Peyer's patch (tissue), 4 donors: ENCODE measurements at regions not wholly inside any gene's neighbourhood (a gene's known extent, or its start where the extent isn't known, plus 50 kb on each side); places are given as distances from the start of the nearest gene placed in this dataset.

Experiments
- DNase-seq, 3 donors: peaks; one replicate each; pipeline ENCODE4 v3.0.0-alpha.2; 2017 to 2019
- H3K27ac ChIP-seq, 4 donors: fragments of 200-600 bp; sonication (generic); one replicate each; pipeline ENCODE4 v1.5.1; 2016 to 2019
- H3K27me3 ChIP-seq, 2 donors: fragments of 200-600 bp; sonication (generic); one replicate each; pipeline ENCODE4 v1.5.1; 2019
- H3K36me3 ChIP-seq, 3 donors: fragments of 200-600 bp; sonication (generic); one replicate each; pipeline ENCODE4 v1.5.1; 2016 to 2019
- H3K4me1 ChIP-seq, 4 donors: fragments of 200-600 bp; sonication (generic); one replicate each; pipeline ENCODE4 v1.5.1; 2016 to 2019
- H3K4me3 ChIP-seq, 4 donors: fragments of 200-600 bp; sonication (generic); 1 replicate in 3 of 4; 2 replicates in 1 of 4; pipeline ENCODE4 v1.5.1; 2016 to 2019; ENCODE audit warnings: mild to moderate bottlenecking in 1 of 4
- H3K9me3 ChIP-seq, 4 donors: fragments of 200-600 bp; sonication (generic); one replicate each; pipeline ENCODE4 v1.5.1; 2016 to 2019; ENCODE audit warnings: mild to moderate bottlenecking in 1 of 4
- CTCF ChIP-seq, 6 experiments: fragments of 450-650 bp in 4 of 6; fragments of 200-600 bp in 2 of 6; sonication (generic) in 1 of 6; IDR thresholded peaks; one replicate each; pipeline ENCODE4 v1.5.1; 2017 to 2019; ENCODE audit warnings: antibody characterized with exemption in 6 of 6, mild to moderate bottlenecking in 3 of 6, moderate library complexity in 1 of 6
- POLR2A ChIP-seq, 2 donors: fragments of 450-650 bp; IDR thresholded peaks; one replicate each; pipeline ENCODE4 v1.5.1; 2017; ENCODE audit warnings: antibody characterized with exemption in 2 of 2, mild to moderate bottlenecking in 2 of 2, moderate library complexity in 2 of 2

- Histone ChIP-seq H3K36me3 (no peaks in the 10 kb centered on the region), H3K9me3 (no peaks in the 10 kb centered on the region), H3K27me3 (no peaks in the 10 kb centered on the region), H3K27ac (no peak overlapping the region), H3K4me1 (no peaks in the 10 kb centered on the region), H3K4me3 (no peak overlapping the region)
- DNase-seq: no peak
- TF ChIP-seq POLR2A (IDR thresholded peaks at IDR 0.05) (no peak), CTCF (IDR thresholded peaks at IDR 0.05) (no peak)
Observed at GRCh38 chr10:52659085-52659484, 113.5 kb downstream of the MBL2 start.

DNA sequence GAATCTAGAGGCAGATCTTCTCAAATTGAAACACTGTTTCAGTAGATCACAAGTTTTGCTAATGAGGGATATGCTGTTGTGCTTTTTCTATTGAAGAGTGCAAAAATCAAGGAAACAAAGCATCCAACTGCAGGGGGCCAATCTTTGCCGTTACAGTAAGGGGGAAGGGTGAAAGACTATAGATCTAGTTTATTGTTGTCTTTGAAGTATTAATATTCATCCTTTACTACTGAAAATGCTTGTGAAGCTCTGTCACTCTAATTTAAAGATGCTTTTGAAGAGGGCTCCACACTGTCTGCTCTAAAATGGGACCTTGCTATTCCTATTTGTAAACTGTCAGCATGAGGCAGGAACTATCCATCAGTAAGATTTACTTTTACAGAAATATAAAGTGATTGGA, 110.3 kb downstream of the MBL2 start:
- no peak for TF ChIP-seq POLR2A (IDR thresholded peaks at IDR 0.05)
- TF ChIP-seq CTCF (IDR thresholded peaks at IDR 0.05): no peak
- Histone ChIP-seq H3K4me1 (no peaks in the 10 kb centered on the region), H3K36me3 (no peaks in the 10 kb centered on the region), H3K27ac (no peak overlapping the region), H3K9me3 (no peaks in the 10 kb centered on the region), H3K27me3 (no peaks in the 10 kb centered on the region), H3K4me3 (no peak overlapping the region)
- no peak for DNase-seq

DNA sequence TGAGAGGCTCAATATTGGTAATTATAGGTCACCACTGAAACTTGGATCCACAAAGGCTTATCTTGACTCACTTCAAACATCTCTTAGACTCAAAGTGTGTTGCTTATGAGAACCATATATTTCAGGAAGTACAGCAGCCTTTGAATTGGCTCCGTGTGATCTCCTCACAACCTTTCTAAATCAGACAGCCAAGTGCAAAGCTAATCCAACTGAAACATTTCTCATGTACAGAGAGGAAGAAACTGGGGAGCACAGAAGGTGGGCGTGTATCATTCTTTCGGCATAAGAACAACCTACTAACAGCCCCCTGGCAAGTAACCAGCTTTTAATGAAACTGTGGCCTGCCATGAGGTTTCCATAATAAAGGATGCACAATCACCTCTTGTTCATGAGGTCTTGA, 109.4 kb downstream of the MBL2 start:
- Histone ChIP-seq H3K27ac (no peak overlapping the region), H3K4me1 (no peaks in the 10 kb centered on the region), H3K9me3 (no peaks in the 10 kb centered on the region), H3K36me3 (no peaks in the 10 kb centered on the region), H3K4me3 (no peak overlapping the region), H3K27me3 (no peaks in the 10 kb centered on the region)
- TF ChIP-seq POLR2A (IDR thresholded peaks at IDR 0.05) (no peak), CTCF (IDR thresholded peaks at IDR 0.05) (no peak)
- DNase-seq: no peak

DNA sequence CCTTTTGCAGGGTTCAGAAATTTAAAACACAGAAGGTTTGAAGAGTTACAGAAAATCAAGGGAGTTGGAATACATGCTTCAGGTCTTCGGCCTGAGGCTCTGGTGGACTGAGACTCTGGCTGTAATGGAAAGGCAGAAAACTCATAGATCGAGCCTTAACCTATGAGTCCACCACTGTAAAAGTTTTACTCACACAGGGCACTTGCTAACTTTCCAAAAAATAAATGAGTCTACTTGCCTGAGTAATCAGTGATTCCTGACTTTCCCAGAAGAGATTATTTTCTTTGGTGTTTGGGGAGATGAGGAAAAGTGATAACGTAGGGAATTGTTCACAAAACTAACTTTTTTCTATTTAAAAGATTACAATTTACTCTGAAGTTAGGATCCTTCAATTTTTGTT, 108.0 kb downstream of the MBL2 start:
- Histone ChIP-seq H3K9me3 (no peaks in the 10 kb centered on the region), H3K4me3 (no peak overlapping the region), H3K4me1 (no peaks in the 10 kb centered on the region), H3K27ac (no peak overlapping the region), H3K27me3 (no peaks in the 10 kb centered on the region), H3K36me3 (no peaks in the 10 kb centered on the region)
- no peak for DNase-seq
- no peak for TF ChIP-seq CTCF (IDR thresholded peaks at IDR 0.05)
- no peak for TF ChIP-seq POLR2A (IDR thresholded peaks at IDR 0.05)

DNA sequence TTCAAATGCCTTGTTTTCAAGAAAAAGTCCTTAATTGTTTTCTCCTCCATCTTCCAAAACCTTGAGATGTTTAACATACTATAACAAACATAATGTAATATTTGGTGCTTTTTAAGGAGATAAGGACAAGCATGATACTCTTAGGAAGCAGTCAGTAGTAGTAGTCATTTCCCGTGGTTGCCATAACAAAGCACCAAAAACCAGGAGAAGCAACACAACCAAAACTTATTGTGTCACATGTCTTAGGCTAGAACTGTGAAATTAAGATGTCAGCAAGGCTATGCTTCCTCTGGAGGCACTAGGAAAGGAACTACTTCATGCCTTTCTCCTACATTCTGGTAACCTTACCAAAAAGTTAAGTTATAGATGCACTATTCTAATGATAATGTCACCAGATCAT, 106.8 kb downstream of the MBL2 start:
- no peaks in the 10 kb centered on the region for H3K9me3 ChIP-seq
- no peaks in the 10 kb centered on the region for H3K27me3 ChIP-seq
- H3K36me3 ChIP-seq: no peaks in the 10 kb centered on the region
- TF ChIP-seq POLR2A (IDR thresholded peaks at IDR 0.05) (no peak), CTCF (IDR thresholded peaks at IDR 0.05) (no peak)
- no peak for DNase-seq
- H3K4me3 ChIP-seq: no peak overlapping the region
- H3K4me1 ChIP-seq: no peaks in the 10 kb centered on the region
- no peak overlapping the region for H3K27ac ChIP-seq

DNA sequence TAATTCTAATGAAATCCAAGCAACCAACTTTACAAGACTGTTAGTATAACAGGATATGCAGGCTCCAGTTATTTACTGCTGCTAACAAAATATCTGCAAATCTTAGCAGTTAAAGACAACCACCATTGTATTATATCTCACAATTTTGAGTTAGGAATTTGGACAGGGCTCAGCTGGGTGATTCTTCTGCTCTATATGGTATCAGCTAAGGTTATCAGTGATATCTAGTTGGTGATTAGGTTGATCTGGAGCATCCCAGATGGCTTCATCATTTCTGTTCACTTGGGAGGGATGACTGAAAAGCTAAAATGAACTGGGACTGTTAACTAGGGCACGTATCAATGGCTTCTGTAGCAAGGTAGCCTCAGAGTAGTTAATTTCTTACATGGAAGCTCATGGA, 105.7 kb downstream of the MBL2 start:
- TF ChIP-seq POLR2A (IDR thresholded peaks at IDR 0.05) (no peak), CTCF (IDR thresholded peaks at IDR 0.05) (no peak)
- no peak overlapping the region for H3K4me3 ChIP-seq
- no peak for DNase-seq

More for the DNA sequence above, 105.7 kb downstream of the MBL2 start:
- Histone ChIP-seq H3K27me3 (no peaks in the 10 kb centered on the region), H3K4me1 (no peaks in the 10 kb centered on the region), H3K9me3 (no peaks in the 10 kb centered on the region), H3K36me3 (no peaks in the 10 kb centered on the region), H3K27ac (no peak overlapping the region)
